ENCODE measurements at regions not wholly inside any gene's neighbourhood (a gene's known extent, or its start where the extent isn't known, plus 50 kb on each side); places are given as distances from the start of the nearest gene placed in this dataset.

DNA sequence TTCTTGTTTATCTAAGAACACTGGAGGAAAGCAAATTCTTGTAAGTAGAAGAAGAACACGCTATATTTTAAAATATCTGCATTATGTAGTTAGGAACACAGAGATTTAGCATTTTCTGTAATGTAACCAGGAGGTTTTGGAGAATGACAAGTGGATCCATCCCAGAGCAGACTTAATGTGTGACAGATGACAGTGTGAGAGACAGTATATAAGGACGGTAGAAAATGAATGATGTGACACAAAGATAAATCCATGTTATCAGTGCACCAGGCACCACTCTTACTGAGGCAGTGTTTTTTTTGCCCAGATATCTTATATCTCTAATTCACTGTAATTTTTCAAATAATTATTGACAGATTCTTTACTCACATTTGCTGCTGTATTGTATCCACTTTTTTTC is 239.0 kb upstream of the KCNN2 start:
- TF ChIP-seq, protein P1, sequence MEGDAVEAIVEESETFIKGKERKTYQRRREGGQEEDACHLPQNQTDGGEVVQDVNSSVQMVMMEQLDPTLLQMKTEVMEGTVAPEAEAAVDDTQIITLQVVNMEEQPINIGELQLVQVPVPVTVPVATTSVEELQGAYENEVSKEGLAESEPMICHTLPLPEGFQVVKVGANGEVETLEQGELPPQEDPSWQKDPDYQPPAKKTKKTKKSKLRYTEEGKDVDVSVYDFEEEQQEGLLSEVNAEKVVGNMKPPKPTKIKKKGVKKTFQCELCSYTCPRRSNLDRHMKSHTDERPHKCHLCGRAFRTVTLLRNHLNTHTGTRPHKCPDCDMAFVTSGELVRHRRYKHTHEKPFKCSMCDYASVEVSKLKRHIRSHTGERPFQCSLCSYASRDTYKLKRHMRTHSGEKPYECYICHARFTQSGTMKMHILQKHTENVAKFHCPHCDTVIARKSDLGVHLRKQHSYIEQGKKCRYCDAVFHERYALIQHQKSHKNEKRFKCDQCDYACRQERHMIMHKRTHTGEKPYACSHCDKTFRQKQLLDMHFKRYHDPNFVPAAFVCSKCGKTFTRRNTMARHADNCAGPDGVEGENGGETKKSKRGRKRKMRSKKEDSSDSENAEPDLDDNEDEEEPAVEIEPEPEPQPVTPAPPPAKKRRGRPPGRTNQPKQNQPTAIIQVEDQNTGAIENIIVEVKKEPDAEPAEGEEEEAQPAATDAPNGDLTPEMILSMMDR (IDR thresholded peaks at IDR 0.05; ENCODE audit: low read depth, low read length, poor library complexity, severe bottlenecking), result no peak
- no peak for TF ChIP-seq EZH2phosphoT487 (IDR thresholded peaks at IDR 0.05; ENCODE audit: borderline replicate concordance, low read length)
